ENCODE measurements at regions not wholly inside any gene's neighbourhood (a gene's known extent, or its start where the extent isn't known, plus 50 kb on each side); places are given as distances from the start of the nearest gene placed in this dataset.
"Not testable (repeated sequence)": the region's sequence is repeated elsewhere in the genome, so short reads cannot be mapped to it uniquely, and the experiment has no call there.

GRCh38 chr4:53712408-53713020 lies 121.2 kb upstream of the LNX1 start:
- no peak for DNase-seq

GRCh38 chr4:53711926-53712325 lies 120.6 kb upstream of the LNX1 start:
- no peak for DNase-seq

- no peak for DNase-seq
These were observed 118.4 kb upstream of the LNX1 start for GRCh38 chr4:53709693-53710092.

GRCh38 chr4:53707491-53707890 lies 116.2 kb upstream of the LNX1 start:
- DNase-seq = no peak

GRCh38 chr4:53706422-53707032 lies 115.2 kb upstream of the LNX1 start:
- no peak for DNase-seq

- no peak for DNase-seq
These were observed 114.7 kb upstream of the LNX1 start for GRCh38 chr4:53705972-53706371.

GRCh38 chr4:53705151-53705764 lies 114.0 kb upstream of the LNX1 start:
- no peak for DNase-seq

GRCh38 chr4:53704329-53704728 lies 113.0 kb upstream of the LNX1 start:
- DNase-seq = no peak

GRCh38 chr4:53703267-53703655 lies 112.0 kb upstream of the LNX1 start:
- no peak for DNase-seq

- DNase-seq = no peak
These were observed 111.3 kb upstream of the LNX1 start for GRCh38 chr4:53702334-53703266.

- not testable (repeated sequence) for DNase-seq
These were observed 110.0 kb upstream of the LNX1 start for GRCh38 chr4:53701260-53701659.

GRCh38 chr4:53699310-53699709 lies 108.0 kb upstream of the LNX1 start:
- DNase-seq = not testable (repeated sequence)

- DNase-seq = no peak
These were observed 105.9 kb upstream of the LNX1 start for GRCh38 chr4:53697016-53697685.

- no peak for DNase-seq
These were observed 104.5 kb upstream of the LNX1 start for GRCh38 chr4:53695540-53696463.

- DNase-seq = no peak
These were observed 103.4 kb upstream of the LNX1 start for GRCh38 chr4:53694666-53695065.

- DNase-seq = no peak
These were observed 102.6 kb upstream of the LNX1 start for GRCh38 chr4:53693909-53694308.

GRCh38 chr4:53693408-53693807 lies 102.1 kb upstream of the LNX1 start:
- DNase-seq = no peak

- DNase-seq = peak; percentile 15
These were observed 97.0 kb upstream of the LNX1 start for GRCh38 chr4:53688186-53688790.

GRCh38 chr4:53686521-53686920 lies 95.2 kb upstream of the LNX1 start:
- DNase-seq = no peak

GRCh38 chr4:53684136-53685130 lies 93.1 kb upstream of the LNX1 start:
- no peak for DNase-seq

Data from GOT3 (cell line).